IPS-NIHi7 (cell line): ENCODE measurements at regions not wholly inside any gene's neighbourhood (a gene's known extent, or its start where the extent isn't known, plus 50 kb on each side); places are given as distances from the start of the nearest gene placed in this dataset.

Experiments used
- DNase-seq: peaks from one replicate; pipeline ENCODE4 v3.0.0; 2012; ENCODE audit warnings: mixed read lengths; ENCODE audit errors: extremely low spot score

DNA sequence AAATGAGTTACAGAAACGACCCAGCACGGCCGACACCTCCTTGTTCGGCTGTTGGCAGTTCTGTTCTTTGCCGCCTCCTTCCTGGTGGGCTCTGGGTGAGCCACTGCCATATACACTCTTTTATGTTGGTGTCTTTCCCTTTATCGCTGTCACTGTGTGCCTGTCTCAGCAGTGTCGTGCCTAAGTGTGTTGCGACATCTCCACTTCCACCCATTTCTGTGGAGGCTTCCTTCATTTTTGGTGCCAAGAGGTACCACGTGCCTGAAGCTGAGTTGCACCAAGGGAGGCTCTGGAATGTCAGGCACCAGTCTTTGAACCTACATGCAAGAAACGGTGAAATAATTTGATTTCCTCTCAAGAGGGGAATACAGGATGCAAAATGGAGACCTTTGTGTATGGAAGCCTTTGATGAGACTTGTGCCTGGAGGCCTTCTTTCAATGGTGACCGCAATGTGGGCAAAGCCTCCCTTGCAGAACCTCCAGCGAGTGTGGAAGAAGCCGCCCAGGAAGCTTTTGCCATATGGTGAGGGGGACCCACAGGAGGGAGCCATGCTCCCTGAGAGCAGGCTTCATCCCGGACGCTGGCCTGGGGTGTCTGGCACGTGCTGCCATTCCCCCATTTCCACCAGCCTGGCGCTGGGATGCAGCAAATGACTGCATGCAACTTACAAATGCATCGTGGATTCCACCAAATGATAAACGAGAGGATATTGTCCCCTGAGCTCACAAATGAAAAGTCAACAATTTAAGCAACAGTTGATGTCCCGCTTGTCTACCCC lies 136.2 kb downstream of the TEX29 start:
- no peak for DNase-seq

DNA sequence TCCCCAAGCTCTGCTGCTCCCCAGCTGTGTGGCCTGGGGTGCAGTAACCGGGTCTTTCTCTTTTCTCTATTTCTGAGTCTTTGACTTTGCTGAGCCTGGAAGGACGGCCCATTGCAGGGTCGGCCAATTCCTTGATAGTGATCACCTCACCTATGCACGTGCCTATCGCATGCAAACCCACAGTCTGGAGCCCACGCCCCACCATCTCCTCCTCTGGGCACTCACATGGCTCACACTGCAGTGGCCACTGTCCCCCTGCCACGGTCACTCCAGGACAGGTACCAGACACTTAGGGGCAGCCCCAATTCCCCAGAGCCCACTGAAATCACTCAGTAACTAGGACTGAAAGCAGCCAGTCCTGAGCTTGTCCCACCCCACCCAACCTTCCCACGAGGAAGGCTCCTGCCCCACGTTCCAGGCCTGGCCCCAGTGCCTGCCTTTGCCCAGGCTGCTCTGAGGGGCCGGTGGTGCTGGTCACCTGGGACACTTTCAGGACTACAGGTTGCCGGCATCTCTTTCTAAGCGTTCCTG lies 137.6 kb downstream of the TEX29 start:
- DNase-seq, result no peak

DNA sequence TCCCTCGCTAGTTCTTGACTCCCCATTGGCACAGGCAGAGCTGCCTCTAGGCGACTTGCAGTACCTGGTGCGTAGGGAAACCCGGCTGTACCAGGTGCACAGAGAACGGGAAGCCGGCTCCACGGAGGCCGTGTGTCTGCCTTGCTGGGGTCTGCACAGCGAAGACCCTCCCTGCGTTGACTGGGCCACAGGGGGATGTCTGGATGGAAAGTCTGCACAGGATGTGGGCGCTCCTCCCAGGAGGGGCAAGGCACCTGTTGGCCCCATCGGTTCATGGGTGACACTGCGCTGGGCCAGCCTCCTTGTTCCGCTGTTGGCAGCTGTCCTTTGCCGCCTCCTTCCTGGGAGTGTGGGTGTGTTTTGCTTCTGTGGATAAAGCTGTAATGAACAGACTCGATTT lies 138.3 kb downstream of the TEX29 start:
- DNase-seq, result no peak

DNA sequence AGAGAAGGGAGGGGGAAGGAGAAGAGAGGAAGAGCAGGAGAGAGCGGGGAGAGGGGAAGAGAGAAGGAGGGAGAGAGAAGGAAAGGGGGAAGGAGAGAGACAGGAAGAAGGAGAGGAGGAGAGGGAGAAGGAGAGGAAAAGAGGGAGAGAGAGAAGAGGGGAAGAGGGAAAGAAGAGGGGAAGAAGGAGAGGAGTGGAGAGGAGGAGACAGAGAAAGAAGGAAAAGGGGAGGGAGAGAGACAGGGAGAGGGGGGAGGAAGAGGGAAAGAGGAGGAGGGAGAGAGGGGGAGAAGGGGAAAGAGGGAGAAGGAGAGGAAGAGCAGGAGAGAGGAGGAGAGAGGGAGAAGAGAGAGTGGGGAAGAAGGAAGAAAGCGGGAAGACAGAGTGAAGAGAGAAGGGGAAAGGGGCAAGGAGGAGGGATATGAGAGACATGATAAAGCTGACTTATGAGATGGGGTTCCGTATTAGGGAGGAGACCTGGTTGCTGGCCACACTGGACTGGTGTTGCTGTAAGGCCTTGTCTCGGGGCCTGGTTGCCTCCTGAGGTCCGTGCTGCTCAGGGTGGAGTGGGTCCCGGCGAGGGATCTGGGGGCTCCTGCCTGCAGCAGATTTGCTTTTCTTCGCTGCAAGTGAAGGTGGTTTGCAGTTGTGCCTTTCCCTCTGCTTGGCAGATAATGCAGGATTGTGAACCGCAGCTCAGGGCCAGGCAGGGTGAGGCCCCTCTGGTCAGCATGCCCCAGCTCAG lies 139.5 kb downstream of the TEX29 start:
- DNase-seq, result no peak

DNA sequence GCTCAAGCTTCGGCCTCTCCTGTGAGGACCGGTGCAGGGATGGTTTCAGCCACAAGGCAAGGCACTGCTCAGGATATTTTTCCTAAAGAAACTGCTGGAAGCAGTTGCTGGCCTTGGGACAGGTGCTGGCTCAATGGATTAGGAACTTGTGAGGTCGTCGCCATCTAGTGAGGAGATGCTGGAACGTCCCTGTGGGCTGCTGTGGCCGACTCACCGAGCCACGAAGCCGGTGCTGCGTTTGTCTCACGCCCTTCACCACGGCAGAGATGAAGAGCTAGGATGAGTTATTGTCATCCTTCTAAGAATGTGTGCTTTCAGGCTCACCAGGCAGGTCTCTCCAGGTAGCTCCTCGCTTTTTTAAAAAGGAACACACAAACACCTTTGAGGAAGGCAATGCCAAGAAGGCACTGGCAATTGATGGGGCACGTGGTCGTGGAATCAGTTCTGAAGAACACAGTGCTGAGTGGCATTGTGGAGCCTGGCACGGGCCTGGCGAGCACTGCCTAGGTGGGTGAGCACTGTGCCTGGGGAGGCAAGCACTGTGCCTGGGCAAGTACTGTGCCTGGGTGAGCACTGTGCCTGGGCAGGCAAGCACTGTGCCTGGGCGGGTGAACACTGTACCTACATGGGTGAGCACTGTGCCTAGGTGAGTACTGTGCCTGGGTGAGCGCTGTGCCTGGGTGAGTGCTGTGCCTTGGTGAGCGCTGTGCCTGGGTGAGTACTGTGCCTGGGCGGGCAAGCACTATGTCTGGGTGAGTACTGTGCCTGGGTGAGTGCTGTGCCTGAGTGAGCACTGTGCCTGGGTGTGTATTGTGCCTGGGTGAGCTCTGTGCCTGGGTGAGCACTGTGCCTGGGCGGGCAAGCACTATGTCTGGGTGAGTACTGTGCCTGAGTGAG lies 140.4 kb downstream of the TEX29 start:
- DNase-seq, result peak; percentile 70

DNA sequence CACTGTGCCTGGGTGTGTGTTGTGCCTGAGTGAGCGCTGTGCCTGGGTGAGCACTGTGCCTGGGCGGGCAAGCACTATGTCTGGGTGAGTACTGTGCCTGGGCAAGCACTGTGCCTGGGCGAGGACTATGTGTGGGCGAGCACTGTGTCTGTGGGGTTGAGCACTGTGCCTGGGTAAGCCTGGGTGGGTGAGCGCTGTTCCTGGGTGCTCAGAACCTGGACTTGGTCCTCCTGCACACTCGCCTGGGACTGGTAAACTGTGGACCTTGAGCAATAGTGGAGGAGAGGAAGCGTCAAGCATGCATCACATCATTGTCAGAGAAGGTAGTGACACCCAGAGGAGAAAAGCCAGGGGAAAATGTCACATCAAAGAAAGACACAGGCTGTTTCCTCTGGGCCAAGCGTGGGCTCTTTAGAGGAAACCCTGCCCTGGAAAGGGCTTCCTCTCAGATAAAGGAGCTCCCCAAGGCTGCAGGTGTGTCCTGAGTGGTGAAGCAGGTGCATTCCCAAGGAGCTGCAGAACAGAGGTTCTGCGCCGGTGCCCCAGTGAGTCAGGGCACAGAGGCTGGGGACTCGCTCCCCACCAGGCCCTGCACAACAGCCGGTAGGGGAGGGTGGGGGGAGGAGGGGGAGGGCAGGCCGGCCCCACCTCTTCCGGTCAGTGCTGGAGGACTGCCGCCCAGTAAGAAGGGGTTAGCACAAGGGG lies 141.2 kb downstream of the TEX29 start:
- DNase-seq, result no peak

DNA sequence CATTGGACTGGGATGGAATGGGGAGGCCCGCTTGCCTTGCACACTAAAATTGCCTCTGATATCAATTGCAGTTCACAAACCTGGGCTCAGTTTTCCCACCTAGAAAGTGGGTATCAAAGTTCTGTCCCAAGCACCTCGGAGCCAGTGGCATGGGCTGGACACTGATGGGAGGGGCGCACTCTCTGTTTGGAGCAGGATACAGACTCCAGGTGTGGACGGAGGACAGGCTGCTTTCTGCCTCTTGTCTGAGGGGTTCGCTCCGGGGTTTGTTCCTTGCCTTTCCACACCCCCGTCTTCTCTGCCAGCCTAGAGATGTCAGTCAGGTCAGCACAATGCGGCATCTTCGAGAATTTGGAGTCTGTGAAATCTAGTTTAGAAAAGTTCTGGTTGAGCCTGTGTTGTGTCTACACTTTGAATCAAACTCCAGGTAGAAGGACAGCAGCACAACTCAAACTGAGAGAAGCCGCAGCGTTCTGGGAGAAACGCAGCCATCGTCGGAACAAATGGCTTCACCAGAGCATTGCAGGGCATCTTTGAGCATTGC lies 141.9 kb downstream of the TEX29 start:
- no peak for DNase-seq

DNA sequence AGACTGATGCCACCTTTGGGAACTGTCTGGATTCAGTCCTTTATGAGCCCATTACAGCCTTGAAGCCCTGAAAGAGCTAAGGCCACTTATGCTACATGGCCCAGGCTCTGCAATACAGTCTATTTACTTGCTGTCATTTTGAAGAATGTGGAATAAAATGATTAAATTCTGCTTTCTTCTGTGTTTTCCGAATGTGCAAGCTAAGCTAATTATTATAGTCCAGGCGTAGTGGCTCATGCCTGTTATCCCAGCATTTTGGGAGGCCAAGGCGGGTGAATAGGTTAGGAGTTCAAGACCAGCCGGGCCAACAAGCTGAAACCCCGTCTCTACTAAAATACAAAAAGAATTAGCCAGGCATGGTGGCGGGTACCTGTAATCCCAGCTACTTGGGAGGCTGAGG lies 142.5 kb downstream of the TEX29 start:
- no peak for DNase-seq

DNA sequence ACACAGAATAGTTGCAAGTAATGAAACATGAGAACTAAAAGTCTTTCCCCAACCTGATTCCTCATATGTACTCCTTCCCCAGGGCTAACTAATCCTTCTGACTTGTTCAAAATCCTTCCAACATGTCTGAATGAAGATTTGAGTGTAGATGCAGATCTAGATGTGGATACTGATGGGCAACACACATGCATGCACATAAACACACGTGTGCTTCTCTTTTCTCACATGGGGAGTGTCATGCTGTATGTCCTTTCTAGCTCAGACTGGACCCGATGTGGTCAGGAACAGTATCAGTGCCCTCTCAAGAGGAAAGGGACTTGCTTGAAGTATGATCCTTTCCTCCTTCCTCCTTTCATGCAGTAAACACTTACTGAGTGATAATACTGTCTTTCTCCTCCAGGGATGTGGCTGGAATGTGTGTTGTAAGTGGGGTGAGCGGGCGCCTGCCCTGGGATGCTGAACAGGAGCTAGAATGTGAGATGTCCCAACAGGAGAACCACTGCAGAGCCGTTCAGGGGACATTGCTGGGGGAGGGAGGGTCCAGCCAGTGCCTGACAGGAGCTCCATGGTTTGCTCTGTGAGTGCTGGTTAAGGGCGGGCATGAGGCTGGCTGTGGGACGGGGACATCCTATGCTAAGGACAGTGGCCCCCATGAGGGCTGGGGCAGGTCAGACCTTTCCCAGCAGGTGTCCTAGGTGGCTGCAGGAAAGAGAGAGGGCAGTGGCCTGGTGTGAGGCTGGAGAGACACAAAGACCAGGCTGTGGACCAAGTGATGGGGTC lies 146.9 kb downstream of the TEX29 start:
- DNase-seq, result no peak

DNA sequence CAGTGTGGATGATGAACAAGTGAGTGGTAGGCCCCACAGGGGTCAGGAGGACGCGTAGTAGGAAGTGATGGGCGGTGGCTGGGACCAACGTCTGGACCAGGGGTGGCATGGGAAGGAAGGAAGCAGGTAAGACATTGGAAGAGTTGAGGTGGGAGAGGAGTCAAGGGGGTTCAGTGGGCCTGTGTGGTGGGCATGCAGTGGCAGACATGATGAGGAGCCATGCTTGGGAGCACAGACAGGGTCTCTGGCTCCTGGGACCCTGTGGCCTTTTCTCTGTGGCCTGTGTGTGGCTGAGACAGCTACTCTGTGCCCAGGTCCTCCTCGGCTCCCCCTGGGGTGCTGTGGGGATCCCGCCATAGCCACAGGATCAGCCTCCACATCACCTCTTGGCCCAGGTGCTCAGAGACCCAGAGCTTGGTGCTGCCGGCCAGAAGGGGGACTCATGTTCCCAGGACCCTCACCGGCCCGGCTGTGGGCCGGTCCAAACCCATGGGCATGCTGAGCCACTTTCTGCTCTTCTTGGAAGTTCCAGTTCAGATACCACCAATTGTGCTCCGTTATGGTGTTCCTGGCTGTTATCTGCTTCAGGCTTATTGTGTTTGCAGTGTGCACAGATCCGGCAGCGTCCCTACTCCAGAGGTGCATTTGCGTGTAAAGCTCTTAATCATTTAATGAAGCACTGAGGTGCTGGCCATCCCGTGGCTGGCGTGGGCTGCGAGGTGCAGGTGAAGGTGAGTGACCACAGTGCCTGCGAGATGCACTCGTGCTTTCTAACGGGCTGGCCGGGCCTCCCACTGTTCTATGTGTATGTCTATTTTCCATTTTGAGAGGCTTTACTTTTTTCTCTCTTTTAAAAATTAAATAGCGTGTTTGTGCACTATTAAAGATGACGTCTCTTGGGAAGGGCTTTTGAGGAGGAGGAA lies 147.9 kb downstream of the TEX29 start:
- no peak for DNase-seq

DNA sequence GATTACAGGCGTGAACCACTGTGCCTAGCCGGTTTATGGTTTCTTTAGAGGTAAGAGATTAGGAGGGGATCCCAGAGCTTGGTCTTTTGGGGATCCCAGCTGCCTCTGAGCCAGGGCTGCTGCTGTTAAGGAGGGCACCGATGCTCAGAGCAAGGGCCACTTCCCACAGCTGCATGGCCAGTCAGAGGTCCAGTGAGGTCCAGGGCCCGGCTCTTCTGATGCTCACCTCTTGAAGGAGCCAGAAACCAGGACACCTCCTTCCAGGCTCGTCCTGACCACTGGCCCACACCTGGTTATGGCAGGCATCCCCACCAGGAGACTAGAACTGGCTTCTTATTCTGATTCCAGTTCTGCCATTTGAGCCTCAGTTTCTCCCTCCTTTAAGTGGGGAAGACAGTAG lies 149.0 kb downstream of the TEX29 start:
- no peak for DNase-seq

DNA sequence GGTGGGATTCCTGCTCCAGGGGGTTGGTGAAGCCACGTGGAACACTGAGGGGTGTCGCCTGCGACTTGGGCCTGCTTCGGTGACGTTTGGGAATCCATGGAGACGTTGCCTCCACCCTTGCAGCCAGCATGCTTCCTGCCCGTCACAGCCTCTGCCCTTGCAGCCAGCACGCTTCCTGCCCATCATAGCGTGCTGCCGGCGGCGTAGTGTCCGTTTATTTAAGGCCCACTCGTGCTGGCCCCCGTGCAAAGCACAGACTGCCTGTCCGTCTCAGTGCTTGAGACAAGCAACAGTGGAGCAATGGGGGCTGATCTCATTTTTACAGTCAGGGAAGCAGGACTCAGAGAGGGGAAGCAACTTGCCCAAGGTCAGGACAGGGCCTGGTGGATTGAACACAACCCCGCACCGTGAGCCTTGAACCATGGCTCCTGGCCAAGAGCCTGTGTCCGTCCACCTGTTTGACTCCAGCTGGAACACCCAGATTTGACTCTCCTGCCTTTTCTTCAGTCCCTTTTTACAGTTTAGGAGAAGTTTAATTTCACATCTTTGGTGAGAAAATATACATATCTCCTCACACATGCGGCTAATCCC lies 149.6 kb downstream of the TEX29 start:
- no peak for DNase-seq

DNA sequence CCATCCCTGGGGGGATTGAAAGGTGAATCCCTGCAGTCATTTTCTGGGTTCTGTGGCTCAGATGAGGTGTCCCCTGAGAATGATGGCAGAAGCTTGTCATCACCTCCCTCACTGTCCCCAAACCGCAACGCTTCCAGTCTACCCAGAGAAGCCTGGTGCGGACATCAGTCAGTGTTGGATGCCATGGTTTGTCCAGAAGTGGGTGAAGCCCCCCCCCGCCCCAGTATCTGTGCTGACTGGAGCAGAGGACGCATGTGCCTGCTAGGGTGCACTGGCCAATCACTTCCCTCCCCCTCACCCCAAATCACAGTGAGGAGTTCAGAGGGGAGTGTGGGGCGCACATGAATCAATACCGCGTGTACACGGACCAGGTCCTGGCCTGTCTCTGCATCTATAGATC lies 150.5 kb downstream of the TEX29 start:
- DNase-seq, result no peak

DNA sequence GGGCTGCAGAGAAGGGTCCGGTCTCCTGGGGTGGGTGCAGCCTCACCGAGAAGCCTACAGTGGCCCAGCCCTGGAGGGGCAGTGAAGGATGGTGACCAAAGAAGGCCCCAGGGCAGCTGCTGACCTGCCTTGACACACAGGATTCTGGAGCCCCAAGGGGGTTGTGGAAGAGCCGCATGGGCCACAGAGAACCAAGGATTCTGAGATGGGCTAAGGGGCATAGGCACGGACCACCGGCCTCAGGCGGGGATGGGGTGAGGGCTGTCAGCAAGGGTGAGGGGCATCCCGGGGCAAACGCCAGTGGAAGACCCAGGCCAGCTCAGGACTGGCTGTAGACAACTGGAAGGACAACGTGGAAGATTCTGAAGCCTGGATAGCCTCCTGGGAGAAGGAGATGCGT lies 151.6 kb downstream of the TEX29 start:
- no peak for DNase-seq

DNA sequence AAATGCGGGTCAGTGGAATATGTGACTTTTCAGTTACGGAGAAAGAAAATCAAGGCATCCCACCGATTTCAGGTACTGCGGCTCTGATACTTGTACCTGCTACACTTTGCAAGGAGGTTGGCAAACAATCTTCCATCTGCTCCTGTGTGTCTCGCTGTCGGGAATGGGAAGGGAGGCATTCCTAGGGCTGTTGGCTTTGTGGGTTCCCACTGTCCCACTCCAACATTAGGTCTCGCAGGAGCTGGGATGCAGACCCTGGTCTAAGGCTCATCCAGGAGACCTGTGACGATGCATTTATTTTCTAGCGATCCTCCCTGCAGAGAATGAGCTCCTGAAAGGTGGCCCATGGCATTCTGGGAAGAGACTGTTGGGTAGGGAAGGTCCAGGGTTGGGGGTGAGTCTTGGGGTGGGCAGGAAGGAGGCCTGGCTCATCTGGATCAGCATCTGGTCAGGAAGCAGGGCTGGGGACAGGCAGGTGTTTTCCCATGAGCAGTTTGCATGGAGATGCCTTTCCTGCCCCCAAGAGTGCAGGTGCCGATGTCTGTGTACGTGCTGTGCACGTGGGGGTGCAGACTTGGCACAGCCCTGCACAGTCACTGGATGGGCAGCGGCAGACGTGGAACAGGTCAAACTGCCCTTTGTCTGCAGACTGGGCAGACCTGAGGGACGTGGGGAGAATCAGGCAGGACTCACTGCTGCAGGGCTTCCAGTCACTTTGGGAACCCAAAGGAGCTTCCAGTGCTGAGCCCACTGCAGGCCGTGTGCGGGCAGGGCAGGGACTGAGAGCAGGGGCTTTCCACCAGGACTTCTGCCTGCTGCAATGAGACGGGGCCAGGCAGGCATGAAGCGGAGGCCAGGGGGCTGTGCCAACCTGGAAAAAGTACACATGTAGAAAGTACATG lies 152.4 kb downstream of the TEX29 start:
- DNase-seq, result no peak

DNA sequence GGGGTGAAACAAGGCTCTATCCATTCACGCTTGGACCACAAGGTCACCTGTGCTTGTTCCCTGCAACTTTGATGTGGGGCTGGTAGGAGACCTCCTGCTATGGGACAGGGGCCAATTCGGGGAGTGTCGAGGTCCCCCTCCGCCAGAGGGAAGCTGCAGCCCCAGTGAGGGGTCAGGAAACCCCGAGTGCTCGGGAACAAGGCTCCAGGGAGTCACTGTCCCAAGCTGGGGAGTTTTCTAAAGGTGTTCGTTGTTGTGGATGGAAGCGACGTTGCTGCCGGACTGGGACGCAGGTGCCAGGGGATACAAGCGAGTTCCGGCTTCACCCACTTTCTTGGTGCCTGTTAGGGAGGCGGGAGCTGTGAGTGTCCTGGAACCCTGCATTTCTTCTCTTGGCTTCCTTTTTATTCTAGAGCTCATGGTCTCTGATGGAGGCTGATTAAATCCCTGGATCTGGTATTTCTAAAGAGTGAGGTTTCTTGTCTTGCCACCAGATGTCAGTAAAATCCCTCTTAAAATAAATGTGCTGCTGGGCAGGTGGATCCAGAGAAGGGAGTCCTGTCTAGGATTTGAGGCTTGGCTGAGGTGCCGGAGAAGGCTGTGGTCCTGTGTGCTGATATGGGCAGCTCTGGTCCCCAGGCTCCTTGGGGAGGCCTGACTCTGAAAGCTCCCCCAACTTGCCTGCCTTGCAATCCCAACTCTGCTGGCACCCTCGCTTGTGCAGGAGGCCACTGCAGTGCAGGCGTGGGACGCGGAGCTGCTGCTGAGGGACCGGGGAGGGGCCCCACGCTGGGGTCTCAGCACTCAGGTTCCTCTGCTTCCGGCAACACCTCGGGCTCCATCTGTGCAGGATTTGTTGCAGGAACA lies 153.9 kb downstream of the TEX29 start:
- DNase-seq, result peak; percentile 83

DNA sequence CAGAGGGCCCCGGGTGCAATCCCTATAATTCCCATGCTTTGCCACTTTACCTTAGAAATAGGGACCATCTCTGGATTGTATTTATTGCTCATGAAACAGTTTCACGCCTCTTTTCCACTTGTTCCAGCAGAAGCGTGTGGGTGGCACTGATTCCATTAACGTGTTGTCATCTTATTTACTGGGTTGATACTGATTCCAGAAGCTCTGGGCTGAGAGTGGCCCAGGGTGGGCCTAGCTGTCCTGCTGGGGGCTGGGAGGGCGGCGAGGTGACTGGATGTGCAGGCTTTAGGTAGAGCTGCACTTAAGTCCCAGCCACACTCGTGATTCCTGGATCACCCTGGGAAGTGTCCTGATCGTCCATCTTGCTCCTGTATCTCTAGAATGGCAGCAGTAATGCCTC lies 155.0 kb downstream of the TEX29 start:
- DNase-seq, result no peak
